H1 (cell line): ENCODE measurements at regions not wholly inside any gene's neighbourhood (a gene's known extent, or its start where the extent isn't known, plus 50 kb on each side); places are given as distances from the start of the nearest gene placed in this dataset.
"Not testable (repeated sequence)": the region's sequence is repeated elsewhere in the genome, so short reads cannot be mapped to it uniquely, and the experiment has no call there.

Experiments used
- SP4 ChIP-seq: IDR thresholded peaks from 2 replicates; pipeline ENCODE4 v1.6.1; 2012; ENCODE audit warnings: low read length, inconsistent platforms
- TEAD4 ChIP-seq: IDR thresholded peaks from 2 replicates; pipeline ENCODE4 v1.6.1; 2012; ENCODE audit warnings: low read depth, low read length, inconsistent platforms, mixed read lengths
- ZNF274 ChIP-seq: IDR thresholded peaks from 2 replicates; pipeline ENCODE4 v1.7.0; 2012; ENCODE audit warnings: low read length, borderline replicate concordance; ENCODE audit errors: extremely low read depth

- not testable (repeated sequence) for TF ChIP-seq TEAD4, ZNF274, SP4
Measured at GRCh38 chrX:77390365-77390764, 56.8 kb upstream of the FGF16 start.
